ENCODE measurements at regions not wholly inside any gene's neighbourhood (a gene's known extent, or its start where the extent isn't known, plus 50 kb on each side); places are given as distances from the start of the nearest gene placed in this dataset.

GRCh38 chr2:203789618-203790017 lies 78.0 kb upstream of the CTLA4 start:
- DNase-seq (ENCODE audit: low read depth in 2 of 2) = no peak

- no peak for DNase-seq (ENCODE audit: low read depth in 2 of 2)
Measured at GRCh38 chr2:203790134-203790852, 77.3 kb upstream of the CTLA4 start.

- DNase-seq (ENCODE audit: low read depth in 2 of 2) = no peak
Measured at GRCh38 chr2:203796248-203797010, 71.1 kb upstream of the CTLA4 start.

- no peak for DNase-seq (ENCODE audit: low read depth in 2 of 2)
Measured at GRCh38 chr2:203797276-203797675, 70.3 kb upstream of the CTLA4 start.

- DNase-seq (ENCODE audit: low read depth in 2 of 2) = no peak
Measured at GRCh38 chr2:203797712-203798111, 69.9 kb upstream of the CTLA4 start.

- DNase-seq (ENCODE audit: low read depth in 2 of 2) = no peak
Measured at GRCh38 chr2:203798296-203799087, 69.1 kb upstream of the CTLA4 start.

- no peak for DNase-seq (ENCODE audit: low read depth in 2 of 2)
Measured at GRCh38 chr2:203799908-203800307, 67.7 kb upstream of the CTLA4 start.

GRCh38 chr2:203800783-203801182 lies 66.8 kb upstream of the CTLA4 start:
- no peak for DNase-seq (ENCODE audit: low read depth in 2 of 2)

GRCh38 chr2:203802342-203803052 lies 65.1 kb upstream of the CTLA4 start:
- DNase-seq (ENCODE audit: low read depth in 2 of 2) = peak; percentile 47 to 52

- DNase-seq (ENCODE audit: low read depth in 2 of 2) = no peak
Measured at GRCh38 chr2:203803053-203803429, 64.5 kb upstream of the CTLA4 start.

- DNase-seq (ENCODE audit: low read depth in 2 of 2) = peak; percentile 26 to 38
Measured at GRCh38 chr2:203804070-203804469, 63.5 kb upstream of the CTLA4 start.

- no peak for DNase-seq (ENCODE audit: low read depth in 2 of 2)
Measured at GRCh38 chr2:203804764-203805485, 62.6 kb upstream of the CTLA4 start.

GRCh38 chr2:203805486-203805838 lies 62.1 kb upstream of the CTLA4 start:
- DNase-seq (ENCODE audit: low read depth in 2 of 2) = no peak

- DNase-seq (ENCODE audit: low read depth in 2 of 2) = no peak
Measured at GRCh38 chr2:203806761-203807160, 60.8 kb upstream of the CTLA4 start.

- DNase-seq (ENCODE audit: low read depth in 2 of 2) = no peak
Measured at GRCh38 chr2:203808046-203808750, 59.4 kb upstream of the CTLA4 start.

- no peak for DNase-seq (ENCODE audit: low read depth in 2 of 2)
Measured at GRCh38 chr2:203809084-203809521, 58.5 kb upstream of the CTLA4 start.

- no peak for DNase-seq (ENCODE audit: low read depth in 2 of 2)
Measured at GRCh38 chr2:203809991-203810510, 57.5 kb upstream of the CTLA4 start.

GRCh38 chr2:203811491-203812221 lies 55.9 kb upstream of the CTLA4 start:
- peak; percentile 71 to 75 for DNase-seq (ENCODE audit: low read depth in 2 of 2)

Data from stimulated activated CD4-positive, alpha-beta T cell treated with anti-CD3 and anti-CD28 coated beads, Interleukin-15, amount 100 ng/mL, for 48 hours (primary cell).